Neural cell (in vitro differentiated cells): ENCODE measurements at regions not wholly inside any gene's neighbourhood (a gene's known extent, or its start where the extent isn't known, plus 50 kb on each side); places are given as distances from the start of the nearest gene placed in this dataset.

ENCODE experiments used
- H2AFZ ChIP-seq: fragments of 200-600, 300-800 bp; sonication (generic), shearing (Covaris generic); 2 replicates; pipeline ENCODE4 v1.6.0; 2014; ENCODE audit warnings: low read depth, mild to moderate bottlenecking, antibody characterized with exemption, low read length, moderate library complexity
- H3F3A ChIP-seq: fragments of 200-600 bp; shearing (Covaris generic); 2 replicates; pipeline ENCODE4 v1.6.1; 2016; ENCODE audit warnings: mild to moderate bottlenecking, moderate library complexity, mixed read lengths, antibody characterized with exemption, low read length; ENCODE audit not compliant: insufficient read depth, poor library complexity, severe bottlenecking
- H3K27ac ChIP-seq: fragments of 200-600, 300-800 bp; sonication (generic), shearing (Covaris generic); 2 replicates; pipeline ENCODE4 v1.5.1; 2014; ENCODE audit warnings: mild to moderate bottlenecking, low read length, moderate library complexity
- H3K27me3 ChIP-seq: fragments of 300-800, 200-600 bp; sonication (generic), shearing (Covaris generic); 2 replicates; pipeline ENCODE4 v1.6.0; 2014; ENCODE audit warnings: mild to moderate bottlenecking, low read depth, low read length, moderate library complexity; ENCODE audit not compliant: insufficient read depth
- H3K36me3 ChIP-seq: fragments of 300-800, 200-600 bp; sonication (generic), shearing (Covaris generic); 2 replicates; pipeline ENCODE4 v1.5.1; 2014; ENCODE audit warnings: mild to moderate bottlenecking, antibody characterized with exemption, low read length, moderate library complexity; ENCODE audit not compliant: insufficient read depth
- H3K4me2 ChIP-seq: fragments of 300-800, 200-600 bp; sonication (generic), shearing (Covaris generic); 2 replicates; pipeline ENCODE4 v1.6.0; 2014; ENCODE audit warnings: mild to moderate bottlenecking, low read length
- H3K4me3 ChIP-seq: fragments of 300-800, 200-600 bp; sonication (generic), shearing (Covaris generic); 2 replicates; pipeline ENCODE4 v1.5.1; 2014; ENCODE audit warnings: mild to moderate bottlenecking, low read length, moderate library complexity
- H3K79me2 ChIP-seq: fragments of 200-600 bp; shearing (Covaris generic); replicated peaks from 2 replicates; pipeline ENCODE4 v1.6.0; 2014; ENCODE audit warnings: mild to moderate bottlenecking, low read length, moderate library complexity; ENCODE audit not compliant: insufficient read depth
- H3K9ac ChIP-seq: fragments of 300-800, 200-600 bp; sonication (generic), shearing (Covaris generic); 2 replicates; pipeline ENCODE4 v1.6.1; 2016; ENCODE audit warnings: mild to moderate bottlenecking, low read length, mixed read lengths
- H3K9me2 ChIP-seq: fragments of 200-600 bp; shearing (Covaris generic); 2 replicates; pipeline ENCODE4 v1.6.1; 2016; ENCODE audit warnings: mild to moderate bottlenecking, low read length, mixed read lengths; ENCODE audit not compliant: insufficient read depth
- H3K9me3 ChIP-seq: fragments of 200-600, 300-800 bp; sonication (generic), shearing (Covaris generic); 2 replicates; pipeline ENCODE4 v1.6.1; 2016; ENCODE audit warnings: mild to moderate bottlenecking, mixed run types, low read length, moderate library complexity, mixed read lengths
- H4K20me1 ChIP-seq: fragments of 200-600 bp; shearing (Covaris generic); 2 replicates; pipeline ENCODE4 v1.6.1; 2016; ENCODE audit warnings: mild to moderate bottlenecking, mixed run types; ENCODE audit not compliant: insufficient read depth
- CTCF ChIP-seq: fragments of 450-650 bp; IDR thresholded peaks from 2 replicates; pipeline ENCODE4 v1.5.1; 2014; ENCODE audit warnings: antibody characterized with exemption, mild to moderate bottlenecking, moderate library complexity; ENCODE audit not compliant: poor library complexity, severe bottlenecking
- EP300 ChIP-seq: fragments of 450-650 bp; conservative IDR thresholded peaks from 2 replicates; pipeline ENCODE4 v1.6.1; 2014; ENCODE audit warnings: antibody characterized with exemption, mild to moderate bottlenecking, moderate library complexity; ENCODE audit not compliant: poor library complexity, severe bottlenecking
- EZH2 ChIP-seq: fragments of 200-600, 300-800 bp; shearing (Covaris generic), sonication (generic); IDR thresholded peaks from 2 replicates; pipeline ENCODE4 v1.6.1; 2014; ENCODE audit warnings: antibody characterized with exemption, low read length, borderline replicate concordance, mild to moderate bottlenecking; ENCODE audit not compliant: insufficient read depth, poor library complexity, severe bottlenecking
- MXI1 ChIP-seq: fragments of 450-650 bp; conservative IDR thresholded peaks from 2 replicates; pipeline ENCODE4 v1.6.1; 2014; ENCODE audit warnings: antibody characterized with exemption, mild to moderate bottlenecking; ENCODE audit not compliant: poor library complexity, severe bottlenecking
- POLR2AphosphoS5 ChIP-seq: IDR thresholded peaks from 2 replicates; pipeline ENCODE4 v1.6.1; 2012
- RAD21 ChIP-seq: fragments of 450-650 bp; conservative IDR thresholded peaks from 2 replicates; pipeline ENCODE4 v1.6.1; 2014; ENCODE audit warnings: antibody characterized with exemption, mild to moderate bottlenecking, moderate library complexity
- REST ChIP-seq: IDR thresholded peaks from 2 replicates; pipeline ENCODE4 v1.6.1; 2012; ENCODE audit warnings: borderline replicate concordance
- SMC3 ChIP-seq: fragments of 450-650 bp; conservative IDR thresholded peaks from 2 replicates; pipeline ENCODE4 v1.6.1; 2014; ENCODE audit warnings: antibody characterized with exemption, mild to moderate bottlenecking, moderate library complexity; ENCODE audit not compliant: poor library complexity
- TAF1 ChIP-seq: IDR thresholded peaks from 2 replicates; pipeline ENCODE4 v1.6.1; 2012; ENCODE audit warnings: low read depth

GRCh38 chrX:115968436-115969252, 201.9 kb upstream of the AGTR2 start:
- peak overlapping the region; percentile 72 for H3K9ac ChIP-seq
- TF ChIP-seq SMC3 (no peak), MXI1 (peak; percentile 15), POLR2AphosphoS5 (peak; percentile 71), CTCF (peak; percentile 57), RAD21 (peak; percentile 25), EP300 (peak; percentile 22), REST (peak; percentile 20), EZH2 (no peak)
- H3K4me2 ChIP-seq: no peak overlapping the region
- H3K79me2 ChIP-seq: no peaks in the 10 kb centered on the region
- no peaks in the 10 kb centered on the region for H3F3A ChIP-seq
- H2AFZ ChIP-seq: peak overlapping the region; percentile 33
- H3K36me3 ChIP-seq: no peaks in the 10 kb centered on the region
- no peaks in the 10 kb centered on the region for H4K20me1 ChIP-seq
- peak overlapping the region; percentile 75 for H3K27ac ChIP-seq
- H3K27me3 ChIP-seq: no peaks in the 10 kb centered on the region
- H3K4me3 ChIP-seq: peak overlapping the region; percentile 76
- H3K9me2 ChIP-seq: no peaks in the 10 kb centered on the region
- H3K9me3 ChIP-seq: no peaks in the 10 kb centered on the region

- Histone ChIP-seq H3K36me3 (no peaks in the 10 kb centered on the region), H3F3A (no peaks in the 10 kb centered on the region), H3K27me3 (no peaks in the 10 kb centered on the region), H3K4me3 (no peak overlapping the region), H3K9ac (no peak overlapping the region), H3K9me2 (no peaks in the 10 kb centered on the region), H3K27ac (no peak overlapping the region), H3K79me2 (no peaks in the 10 kb centered on the region), H3K9me3 (no peaks in the 10 kb centered on the region), H3K4me2 (no peak overlapping the region), H2AFZ (no peak overlapping the region), H4K20me1 (no peaks in the 10 kb centered on the region)
- no peak for TF ChIP-seq POLR2AphosphoS5
- no peak for TF ChIP-seq RAD21
- no peak for TF ChIP-seq REST
- no peak for TF ChIP-seq MXI1
- no peak for TF ChIP-seq CTCF
- TF ChIP-seq SMC3: no peak
- no peak for TF ChIP-seq EZH2
- TF ChIP-seq EP300: no peak
- TF ChIP-seq TAF1: no peak
Measured at GRCh38 chrX:115970718-115971117, 199.8 kb upstream of the AGTR2 start.
